Uterus (tissue), 2 donors: ENCODE measurements at regions not wholly inside any gene's neighbourhood (a gene's known extent, or its start where the extent isn't known, plus 50 kb on each side); places are given as distances from the start of the nearest gene placed in this dataset.

Source experiments
- POLR2A ChIP-seq, 2 donors: fragments of 450-650 bp; IDR thresholded peaks; one replicate each; pipeline ENCODE4 v1.6.1; 2016; ENCODE audit warnings: antibody characterized with exemption in 2 of 2, mild to moderate bottlenecking in 1 of 2, moderate library complexity in 1 of 2
- TF ChIP-seq, protein P1 (sequence below), 4 experiments: fragments of 200-600 bp in 2 of 4; fragments of 450-650 bp in 2 of 4; sonication (generic) in 2 of 4; IDR thresholded peaks; one replicate each; pipeline ENCODE4 v1.5.1; 2016 to 2019; ENCODE audit warnings: antibody characterized with exemption in 4 of 4, mild to moderate bottlenecking in 2 of 4, moderate library complexity in 1 of 4

DNA sequence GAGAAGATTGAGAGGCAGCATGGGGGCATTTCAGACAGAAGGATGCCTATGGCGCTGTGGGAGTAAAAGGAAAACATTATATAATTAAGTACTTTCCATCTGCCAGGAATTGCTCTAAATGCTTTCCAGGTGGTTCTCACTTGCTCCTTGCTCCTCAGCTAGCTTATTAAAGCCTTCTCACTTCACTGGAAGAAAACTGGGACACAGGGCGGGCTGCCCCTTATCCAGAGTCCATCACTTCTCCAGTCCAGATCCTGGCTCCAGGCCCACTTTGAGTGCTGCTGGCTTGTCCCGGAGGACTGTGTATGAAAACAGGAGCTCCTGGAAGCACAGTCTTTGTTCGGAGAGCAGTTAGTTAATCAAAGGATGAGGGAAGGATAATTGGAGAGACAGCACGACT, 409.9 kb upstream of the ADAMTS16 start:
- TF ChIP-seq, protein P1, sequence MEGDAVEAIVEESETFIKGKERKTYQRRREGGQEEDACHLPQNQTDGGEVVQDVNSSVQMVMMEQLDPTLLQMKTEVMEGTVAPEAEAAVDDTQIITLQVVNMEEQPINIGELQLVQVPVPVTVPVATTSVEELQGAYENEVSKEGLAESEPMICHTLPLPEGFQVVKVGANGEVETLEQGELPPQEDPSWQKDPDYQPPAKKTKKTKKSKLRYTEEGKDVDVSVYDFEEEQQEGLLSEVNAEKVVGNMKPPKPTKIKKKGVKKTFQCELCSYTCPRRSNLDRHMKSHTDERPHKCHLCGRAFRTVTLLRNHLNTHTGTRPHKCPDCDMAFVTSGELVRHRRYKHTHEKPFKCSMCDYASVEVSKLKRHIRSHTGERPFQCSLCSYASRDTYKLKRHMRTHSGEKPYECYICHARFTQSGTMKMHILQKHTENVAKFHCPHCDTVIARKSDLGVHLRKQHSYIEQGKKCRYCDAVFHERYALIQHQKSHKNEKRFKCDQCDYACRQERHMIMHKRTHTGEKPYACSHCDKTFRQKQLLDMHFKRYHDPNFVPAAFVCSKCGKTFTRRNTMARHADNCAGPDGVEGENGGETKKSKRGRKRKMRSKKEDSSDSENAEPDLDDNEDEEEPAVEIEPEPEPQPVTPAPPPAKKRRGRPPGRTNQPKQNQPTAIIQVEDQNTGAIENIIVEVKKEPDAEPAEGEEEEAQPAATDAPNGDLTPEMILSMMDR (IDR thresholded peaks at IDR 0.05), result no peak
- no peak for TF ChIP-seq POLR2A (IDR thresholded peaks at IDR 0.05)
